DMS79 treated with DMSO at 0.1 percent for 48 hours (cell line): ENCODE measurements at regions not wholly inside any gene's neighbourhood (a gene's known extent, or its start where the extent isn't known, plus 50 kb on each side); places are given as distances from the start of the nearest gene placed in this dataset.

Experiments used
- DNase-seq: peaks from one replicate; lab custom pipeline; 2025; lab: John Stamatoyannopoulos, UW

- DNase-seq = no peak
Observed at GRCh38 chr1:232477728-232478127, 152.2 kb downstream of the SIPA1L2 start.

GRCh38 chr1:232476538-232476950, 153.4 kb downstream of the SIPA1L2 start:
- DNase-seq = no peak

GRCh38 chr1:232474826-232475225, 155.1 kb downstream of the SIPA1L2 start:
- DNase-seq = no peak

- no peak for DNase-seq
Observed at GRCh38 chr1:232473900-232474299, 156.0 kb downstream of the SIPA1L2 start.

DNA sequence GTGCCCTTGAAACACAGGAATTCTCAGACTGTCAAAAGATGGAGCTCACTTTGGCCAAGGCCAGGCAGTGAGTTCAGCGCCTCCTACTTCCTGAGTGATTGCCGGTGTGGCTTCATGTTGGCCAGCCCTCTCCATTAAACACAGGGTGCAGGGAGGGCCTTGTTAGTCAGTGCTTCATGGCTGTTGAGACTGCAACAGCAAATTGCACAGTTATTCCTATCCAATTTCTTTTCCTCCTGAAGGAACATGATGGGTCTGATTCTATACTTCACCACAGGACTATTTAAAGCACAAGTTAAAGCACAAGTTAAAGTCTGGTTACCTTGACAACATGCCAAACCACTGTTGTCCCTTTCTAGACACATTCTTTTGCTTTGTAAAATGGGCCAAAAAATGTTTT, 156.6 kb downstream of the SIPA1L2 start:
- no peak for DNase-seq

GRCh38 chr1:232472485-232473041, 157.4 kb downstream of the SIPA1L2 start:
- no peak for DNase-seq

DNA sequence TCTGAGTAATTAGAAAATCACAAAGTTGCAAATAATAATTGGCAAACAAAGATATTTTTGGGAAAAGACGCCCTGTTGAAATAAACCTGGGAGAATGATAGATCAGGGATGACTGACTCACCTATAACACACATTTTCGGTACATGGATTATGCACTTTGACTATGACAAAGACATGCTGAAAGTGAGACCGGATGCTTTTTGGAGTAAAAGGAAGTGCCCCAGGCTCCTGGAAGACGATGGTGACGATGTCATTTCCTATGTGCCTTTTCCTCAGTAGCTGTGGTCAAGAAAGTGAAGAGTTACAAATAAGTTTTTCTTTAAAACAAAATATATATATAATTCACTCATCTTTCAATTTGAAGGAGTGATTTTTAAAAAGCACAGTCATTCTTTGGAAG, 158.7 kb downstream of the SIPA1L2 start:
- DNase-seq = no peak

DNA sequence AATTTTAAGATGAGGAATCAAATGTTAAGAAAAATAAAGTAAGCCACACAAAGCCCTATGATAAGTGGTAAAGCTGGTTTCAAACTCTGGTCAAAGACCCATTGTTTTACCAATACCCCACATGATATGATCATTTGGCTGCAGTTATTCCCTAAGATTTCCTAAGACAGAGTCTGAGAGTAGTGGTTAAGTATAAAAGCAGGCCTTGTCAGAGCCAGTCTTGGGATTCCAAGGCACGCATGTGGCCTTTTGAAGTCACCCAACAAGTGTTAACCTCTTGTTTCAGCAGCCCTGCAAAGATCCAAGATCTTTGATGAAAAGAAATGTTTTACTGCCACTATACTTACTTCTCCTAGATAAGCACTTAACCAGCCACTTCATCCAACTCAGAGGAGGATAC, 159.2 kb downstream of the SIPA1L2 start:
- DNase-seq = no peak

DNA sequence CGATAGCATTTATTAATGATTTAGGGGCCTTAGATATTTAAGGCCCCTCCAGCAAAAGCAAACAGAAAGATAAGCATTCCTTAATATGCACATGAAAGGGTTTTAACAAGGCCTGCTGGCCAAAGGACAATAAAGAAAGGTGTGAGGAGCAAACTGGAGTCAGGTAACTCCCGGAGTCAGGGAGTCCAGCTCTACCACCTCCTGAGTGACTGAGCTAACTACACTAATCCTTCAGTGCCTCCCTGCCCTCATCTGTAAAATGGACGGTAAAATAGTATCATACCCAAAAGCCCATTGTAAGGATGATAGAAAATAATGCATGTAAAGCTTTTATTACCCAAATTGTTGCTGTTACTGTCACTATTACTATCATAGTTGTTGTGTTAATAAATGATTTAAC, 161.7 kb downstream of the SIPA1L2 start:
- no peak for DNase-seq

DNA sequence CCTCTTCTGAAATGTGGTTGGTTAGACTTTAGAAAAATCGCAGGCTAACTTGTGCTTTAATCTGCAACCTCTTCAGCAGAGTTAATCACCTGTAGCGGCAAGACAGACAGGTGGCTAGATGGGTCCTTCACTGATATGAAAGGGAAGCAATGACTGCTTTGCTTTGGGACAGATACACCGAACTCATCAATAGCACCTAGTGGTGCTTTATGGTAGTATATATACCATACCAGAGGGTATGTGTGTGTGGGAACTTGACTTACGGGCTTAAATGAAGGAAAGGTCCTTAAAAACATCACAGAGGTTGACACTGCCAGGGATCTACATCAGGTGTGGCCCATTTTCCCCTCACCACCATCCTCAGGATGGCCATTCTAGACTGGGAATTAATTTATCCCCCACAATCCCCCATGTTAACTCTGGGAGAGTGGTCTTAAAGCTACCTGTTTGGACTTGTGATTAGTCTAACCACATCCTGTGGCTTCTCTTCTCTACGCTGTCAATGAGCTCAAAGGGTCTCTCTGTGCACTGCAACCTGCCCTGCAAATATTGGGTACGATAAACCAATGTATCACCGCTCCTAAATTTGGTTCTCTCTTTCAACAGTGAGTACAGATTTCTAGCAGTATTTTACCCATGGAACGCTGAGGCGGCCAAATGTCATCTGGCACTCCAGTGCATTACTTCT, 162.7 kb downstream of the SIPA1L2 start:
- no peak for DNase-seq

GRCh38 chr1:232464325-232464724, 165.6 kb downstream of the SIPA1L2 start:
- DNase-seq = no peak

GRCh38 chr1:232463225-232463624, 166.7 kb downstream of the SIPA1L2 start:
- peak; percentile 57 for DNase-seq

DNA sequence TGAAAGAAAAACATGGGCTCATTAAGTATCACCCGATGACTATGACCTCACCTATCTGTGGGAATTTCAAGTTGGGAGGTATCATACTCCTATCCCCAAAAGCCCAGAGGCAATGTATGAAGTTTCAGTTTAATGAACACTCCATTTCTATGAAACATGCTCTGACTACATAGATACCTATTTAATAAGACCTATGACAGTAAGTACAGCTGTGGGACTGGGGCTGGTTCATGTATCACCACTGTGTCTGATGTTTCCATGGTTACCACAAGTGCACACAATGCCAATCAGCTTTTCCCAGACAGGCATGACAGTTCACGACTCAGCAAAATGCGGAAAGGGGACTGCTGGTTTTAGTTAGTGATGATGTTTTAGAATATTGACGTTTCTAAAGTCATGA, 167.7 kb downstream of the SIPA1L2 start:
- DNase-seq = no peak

DNA sequence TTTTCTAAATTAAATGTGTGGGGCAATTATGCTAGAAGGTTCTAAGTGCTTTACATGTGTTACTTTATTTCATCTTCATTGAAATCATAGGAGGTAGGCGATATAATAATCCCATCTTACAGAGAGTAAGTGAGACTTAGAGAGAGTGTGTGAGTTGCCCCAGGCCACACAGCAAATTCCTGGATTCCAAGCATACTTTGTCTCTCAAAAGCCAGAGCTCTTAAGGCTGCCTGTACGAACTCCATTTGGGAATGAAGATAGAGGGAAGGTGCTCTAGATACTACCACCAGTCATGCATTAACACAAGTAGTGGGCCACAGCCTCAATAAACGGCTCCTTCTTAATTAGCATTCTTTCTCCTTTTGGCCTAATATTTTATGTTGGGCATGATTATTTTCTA, 170.1 kb downstream of the SIPA1L2 start:
- DNase-seq = no peak

- no peak for DNase-seq
Observed at GRCh38 chr1:232459087-232459486, 170.8 kb downstream of the SIPA1L2 start.

GRCh38 chr1:232457595-232457994, 172.3 kb downstream of the SIPA1L2 start:
- DNase-seq = no peak

DNA sequence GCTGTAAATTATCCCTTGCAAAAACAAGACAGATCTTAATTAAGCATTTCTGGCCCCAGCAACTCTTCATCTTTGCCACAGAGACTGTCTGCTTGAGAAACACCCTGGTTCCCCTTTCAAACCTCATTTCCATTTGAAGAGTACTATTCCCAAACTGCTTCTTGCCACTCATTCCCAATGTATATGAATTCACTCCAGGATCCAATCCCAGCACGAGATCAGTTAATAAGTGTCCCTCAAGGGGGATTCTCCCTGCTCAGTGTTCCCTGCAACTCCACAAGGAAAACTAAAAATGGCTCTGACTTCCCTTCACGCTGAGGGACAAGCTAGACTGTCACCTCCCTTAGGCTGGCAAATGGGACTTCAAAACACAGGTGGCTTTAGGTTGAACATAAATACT, 173.2 kb downstream of the SIPA1L2 start:
- no peak for DNase-seq

- no peak for DNase-seq
Observed at GRCh38 chr1:232454227-232454886, 175.6 kb downstream of the SIPA1L2 start.

- no peak for DNase-seq
Observed at GRCh38 chr1:232452736-232453440, 177.0 kb downstream of the SIPA1L2 start.

DNA sequence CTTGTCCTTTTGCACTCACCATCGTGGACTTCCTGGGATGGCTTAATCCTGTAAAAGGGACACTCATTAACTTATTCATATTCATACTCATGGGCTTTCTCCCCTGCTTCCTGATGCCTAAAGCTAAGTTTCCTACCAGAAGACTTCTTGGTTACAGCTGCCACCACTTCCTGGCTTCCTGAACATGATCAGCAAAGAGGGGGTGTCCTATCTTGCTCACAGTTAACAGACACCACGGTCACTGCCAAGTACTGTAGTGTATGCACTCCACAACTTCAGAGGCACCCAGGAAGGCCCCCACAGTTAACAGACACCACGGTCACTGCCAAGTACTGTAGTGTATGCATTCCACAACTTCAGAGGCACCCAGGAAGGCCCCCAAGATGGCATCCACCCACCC, 177.8 kb downstream of the SIPA1L2 start:
- DNase-seq = no peak

DNA sequence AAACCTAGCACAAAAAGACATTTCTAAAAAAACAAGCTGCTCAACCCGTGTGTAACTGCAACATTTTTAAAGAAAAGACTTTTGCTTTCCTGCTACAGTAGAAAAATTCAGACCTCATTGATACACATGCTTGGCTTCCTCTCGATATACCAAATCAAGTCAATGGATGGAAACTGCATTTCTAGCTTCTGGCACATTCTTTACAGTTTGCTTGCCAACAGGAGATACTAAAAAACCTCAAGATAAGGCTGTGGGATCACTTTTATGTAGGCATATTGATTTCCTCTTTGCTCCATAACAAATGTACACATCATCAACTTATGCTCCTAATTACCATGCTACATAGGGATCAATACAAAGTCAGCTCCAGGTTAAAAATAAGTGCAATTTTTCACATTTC, 178.4 kb downstream of the SIPA1L2 start:
- DNase-seq = no peak

DNA sequence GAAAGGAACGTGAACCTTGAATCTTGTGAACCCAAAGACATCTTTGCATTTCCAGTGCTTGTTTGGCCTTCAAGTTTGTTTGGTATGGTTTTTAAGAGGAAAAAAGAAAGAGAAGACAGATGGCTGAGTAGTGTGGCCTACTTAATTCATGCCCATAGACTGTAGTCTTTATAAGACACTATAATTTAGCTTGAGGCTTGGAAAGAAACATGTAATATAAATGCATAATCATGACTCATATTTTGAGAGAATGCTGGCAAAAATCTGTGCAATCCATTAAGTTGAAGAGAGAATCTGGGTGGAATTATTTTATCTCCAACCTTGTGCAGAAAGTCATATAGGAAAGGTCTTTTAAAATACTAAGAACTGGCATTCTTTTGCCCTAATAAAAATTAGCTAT, 179.3 kb downstream of the SIPA1L2 start:
- no peak for DNase-seq

DNA sequence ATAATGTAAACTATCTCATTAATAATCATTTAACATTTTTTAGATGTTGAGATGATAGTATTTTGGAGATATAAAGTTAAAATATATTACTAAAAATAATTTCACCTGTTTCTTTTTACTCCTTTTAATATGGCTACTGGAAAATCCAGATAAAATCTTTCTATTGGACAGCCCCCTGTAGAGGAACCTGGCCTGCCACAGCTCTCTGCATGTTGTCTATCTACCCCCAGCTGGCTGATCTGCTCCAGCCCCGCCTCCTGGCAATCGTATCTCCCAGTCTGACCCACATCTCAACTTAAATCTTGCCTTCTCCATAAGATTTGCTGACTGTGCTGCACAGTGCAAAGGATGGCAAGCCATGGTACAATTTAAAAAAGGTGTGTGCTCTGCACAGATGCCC, 182.8 kb downstream of the SIPA1L2 start:
- no peak for DNase-seq
